Natural killer cell treated with Interleukin-12 subunit alpha and Interleukin-12 subunit beta and Interleukin-15 and Interleukin-18, amount 100 ng/mL, for 72 hours (primary cell): ENCODE measurements at regions not wholly inside any gene's neighbourhood (a gene's known extent, or its start where the extent isn't known, plus 50 kb on each side); places are given as distances from the start of the nearest gene placed in this dataset.

ENCODE experiments used
- ATAC-seq, 2 donors: fragments of 150-1000 bp; cut with Tn5 transposase in 1 of 2; sonication (Bioruptor Pico), chemical (Tn5 transposase) in 1 of 2; 2 replicates each; pipeline ENCODE4 v1.10.0; 2021
- DNase-seq: peaks from one replicate; pipeline ENCODE4 v3.0.0; 2022; ENCODE audit warnings: low spot score
- H3K27ac Mint-ChIP-seq, 2 donors: 1 replicate in 1 of 2; 2 replicates in 1 of 2; pipeline ENCODE4 v1.8.0; 2022; ENCODE audit warnings: mixed read lengths in 2 of 2, mild to moderate bottlenecking in 1 of 2, moderate library complexity in 1 of 2
- H3K27me3 Mint-ChIP-seq, 2 donors: 1 replicate in 1 of 2; 2 replicates in 1 of 2; pipeline ENCODE4 v1.8.0; 2022; ENCODE audit warnings: mixed read lengths in 2 of 2
- H3K36me3 Mint-ChIP-seq: one replicate; pipeline ENCODE4 v1.8.0; 2022; ENCODE audit warnings: mixed read lengths
- H3K4me1 Mint-ChIP-seq, 2 donors: 1 replicate in 1 of 2; 2 replicates in 1 of 2; pipeline ENCODE4 v1.8.0; 2022; ENCODE audit warnings: low read depth in 2 of 2, mixed read lengths in 2 of 2, mild to moderate bottlenecking in 1 of 2
- H3K4me3 Mint-ChIP-seq: one replicate; pipeline ENCODE4 v1.8.0; 2022; ENCODE audit warnings: mixed read lengths
- H3K9me3 Mint-ChIP-seq: 2 replicates; pipeline ENCODE4 v1.8.0; 2022; ENCODE audit warnings: mixed read lengths

DNA sequence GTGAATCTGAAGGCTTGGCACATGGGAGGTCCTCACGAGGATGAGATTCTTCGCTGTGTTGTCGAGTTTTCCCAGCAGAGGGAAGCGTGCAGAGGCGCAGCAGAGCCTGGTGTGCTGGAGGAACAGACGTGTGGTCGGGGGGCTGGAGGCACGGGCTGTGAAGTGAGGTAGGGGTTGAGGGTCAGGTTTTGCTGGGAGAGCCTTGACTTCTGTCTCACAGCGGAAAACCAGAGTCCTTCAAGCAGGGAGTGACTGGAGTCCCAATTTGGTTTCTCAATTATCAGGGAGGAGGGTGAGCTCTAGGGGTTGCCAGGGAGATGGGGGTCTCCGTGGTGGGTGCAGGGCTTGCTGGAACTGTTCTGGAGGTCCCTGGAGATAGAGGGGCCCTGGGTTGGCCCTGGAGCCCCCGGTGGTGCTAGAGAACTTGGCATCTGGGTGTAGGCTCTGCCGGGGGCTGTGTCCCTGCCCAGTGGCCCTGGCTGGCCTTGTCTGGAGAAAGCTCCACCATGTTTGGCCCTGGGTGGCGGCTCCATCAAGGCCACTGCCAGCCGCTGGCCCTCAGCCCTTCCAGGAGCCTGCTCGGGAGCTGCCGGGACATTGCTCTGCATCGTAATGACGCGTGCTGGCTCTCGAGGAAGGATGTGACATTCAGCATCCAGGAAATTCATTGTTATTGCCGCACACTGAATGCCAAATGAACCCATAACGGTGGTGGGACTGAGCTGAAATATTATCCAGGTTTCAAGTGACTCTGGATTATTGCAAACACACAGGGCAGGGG is 215.7 kb downstream of the KIF26A start:
- Mint-ChIP-seq H3K4me3 (no peak overlapping the region), H3K36me3 (no peaks in the 10 kb centered on the region), H3K9me3 (no peaks in the 10 kb centered on the region), H3K27ac (no peak overlapping the region), H3K4me1 (no peaks in the 10 kb centered on the region), H3K27me3 (peaks cover 3 to 6% of the 10 kb centered on the region in 2 donors)
- ATAC-seq: no peak
- no peak for DNase-seq

DNA sequence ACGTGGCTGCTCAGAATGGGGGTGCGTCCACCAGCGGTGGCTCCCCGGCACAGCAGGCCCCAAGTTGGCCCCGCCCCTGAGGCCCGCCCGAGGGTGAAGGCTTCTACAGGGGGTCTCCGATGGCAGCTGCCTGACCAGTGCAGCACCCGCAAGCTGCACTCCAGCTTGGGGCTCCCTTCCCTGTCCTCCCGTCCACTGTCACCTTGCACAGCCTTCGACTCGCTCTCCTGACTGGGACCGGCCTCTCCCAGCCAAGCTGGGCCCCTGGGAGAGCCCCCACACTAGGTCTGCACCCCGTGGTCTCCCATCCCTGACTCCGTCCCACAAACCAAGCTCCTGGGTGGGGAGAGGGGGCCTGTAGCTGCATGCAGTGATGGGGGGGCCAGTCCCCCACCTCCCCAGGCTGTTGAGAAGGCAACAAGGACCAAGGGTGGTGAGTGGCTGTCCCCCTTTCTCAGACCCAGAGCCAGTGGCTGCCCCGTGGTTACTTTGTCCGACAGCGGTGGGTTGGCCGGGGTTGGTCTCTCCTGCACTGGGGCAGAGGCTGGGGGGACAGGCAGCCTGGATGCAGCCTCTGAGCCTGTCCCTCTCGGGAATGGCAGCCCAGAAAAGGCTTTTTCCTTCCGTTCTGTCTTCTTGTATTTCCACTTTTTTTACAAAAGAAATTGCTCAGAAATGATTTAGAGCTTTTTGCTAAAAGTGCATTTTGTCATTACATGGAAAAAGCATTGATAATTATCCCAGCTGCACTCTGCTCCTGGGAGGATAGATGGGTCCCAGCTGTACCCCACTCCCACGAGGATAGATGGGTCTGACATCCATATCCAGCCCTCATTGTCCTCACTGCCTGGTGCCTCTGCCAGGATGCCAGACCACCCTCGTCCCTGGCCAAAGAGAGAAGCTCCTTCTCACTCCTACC is 217.0 kb downstream of the KIF26A start:
- peak in 1 of 2 donors; percentile 21 for ATAC-seq
- Mint-ChIP-seq H3K4me3 (no peak overlapping the region), H3K4me1 (no peaks in the 10 kb centered on the region), H3K9me3 (no peaks in the 10 kb centered on the region), H3K36me3 (no peaks in the 10 kb centered on the region), H3K27me3 (peaks cover 3 to 6% of the 10 kb centered on the region in 2 donors), H3K27ac (no peak overlapping the region)
- no peak for DNase-seq

GRCh38 chr14:104356020-104356737 is 217.8 kb downstream of the KIF26A start:
- Mint-ChIP-seq H3K4me3 (no peak overlapping the region), H3K36me3 (no peaks in the 10 kb centered on the region)
- DNase-seq: no peak

DNA sequence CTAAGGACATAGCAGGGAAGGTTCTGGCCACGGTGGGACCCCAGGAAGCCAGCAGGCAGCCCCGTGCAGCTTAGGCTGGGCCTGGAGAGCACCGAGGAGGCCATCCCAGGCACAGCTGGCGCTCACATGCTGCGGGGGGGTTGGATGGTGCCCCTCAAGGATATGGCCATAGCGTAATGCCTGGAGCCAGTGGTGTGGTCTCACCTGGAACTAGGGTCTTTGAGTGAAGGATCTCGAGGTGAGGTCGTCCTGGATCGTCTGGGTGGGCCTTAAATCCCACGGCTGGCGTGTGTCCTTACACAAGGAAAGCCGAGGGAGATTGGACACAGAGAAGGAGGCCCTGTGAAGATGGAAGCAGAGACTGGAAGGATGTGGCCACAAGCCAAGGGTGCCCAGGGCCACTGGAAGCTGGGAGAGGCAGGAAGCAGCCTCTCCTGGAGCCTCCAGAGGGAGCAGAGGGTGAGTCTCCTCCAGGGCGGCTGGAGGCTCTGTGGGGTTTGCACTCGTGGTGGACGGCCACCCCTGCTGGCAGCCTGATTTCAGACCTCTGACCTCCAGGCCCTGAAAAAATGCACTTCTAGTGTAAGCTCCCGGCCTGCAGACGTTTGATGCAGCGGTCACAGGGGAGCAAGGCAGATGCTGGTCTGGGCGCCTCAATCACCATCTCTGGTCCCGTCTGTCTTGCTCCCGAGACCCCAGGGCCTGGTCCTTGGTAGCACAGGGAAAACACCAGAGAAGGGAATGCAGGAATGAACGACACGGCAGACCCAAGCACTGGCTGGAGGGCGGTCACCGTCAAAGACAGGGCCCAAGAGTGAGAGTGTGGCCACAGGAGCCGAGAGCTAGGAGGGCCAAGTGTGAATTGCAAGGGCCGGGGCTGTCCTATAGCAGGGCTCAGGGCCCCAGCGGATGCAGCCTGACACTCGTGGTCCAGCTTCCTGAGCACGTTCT is 218.6 kb downstream of the KIF26A start:
- H3K36me3 Mint-ChIP-seq: no peaks in the 10 kb centered on the region
- no peak for ATAC-seq
- no peak for DNase-seq

More at GRCh38 chr14:104356020-104356737, 217.8 kb downstream of the KIF26A start:
- H3K27ac Mint-ChIP-seq: no peak overlapping the region
- H3K9me3 Mint-ChIP-seq: no peaks in the 10 kb centered on the region
- ATAC-seq: no peak
- peaks cover 3 to 6% of the 10 kb centered on the region in 2 donors for H3K27me3 Mint-ChIP-seq
- no peaks in the 10 kb centered on the region for H3K4me1 Mint-ChIP-seq

DNA sequence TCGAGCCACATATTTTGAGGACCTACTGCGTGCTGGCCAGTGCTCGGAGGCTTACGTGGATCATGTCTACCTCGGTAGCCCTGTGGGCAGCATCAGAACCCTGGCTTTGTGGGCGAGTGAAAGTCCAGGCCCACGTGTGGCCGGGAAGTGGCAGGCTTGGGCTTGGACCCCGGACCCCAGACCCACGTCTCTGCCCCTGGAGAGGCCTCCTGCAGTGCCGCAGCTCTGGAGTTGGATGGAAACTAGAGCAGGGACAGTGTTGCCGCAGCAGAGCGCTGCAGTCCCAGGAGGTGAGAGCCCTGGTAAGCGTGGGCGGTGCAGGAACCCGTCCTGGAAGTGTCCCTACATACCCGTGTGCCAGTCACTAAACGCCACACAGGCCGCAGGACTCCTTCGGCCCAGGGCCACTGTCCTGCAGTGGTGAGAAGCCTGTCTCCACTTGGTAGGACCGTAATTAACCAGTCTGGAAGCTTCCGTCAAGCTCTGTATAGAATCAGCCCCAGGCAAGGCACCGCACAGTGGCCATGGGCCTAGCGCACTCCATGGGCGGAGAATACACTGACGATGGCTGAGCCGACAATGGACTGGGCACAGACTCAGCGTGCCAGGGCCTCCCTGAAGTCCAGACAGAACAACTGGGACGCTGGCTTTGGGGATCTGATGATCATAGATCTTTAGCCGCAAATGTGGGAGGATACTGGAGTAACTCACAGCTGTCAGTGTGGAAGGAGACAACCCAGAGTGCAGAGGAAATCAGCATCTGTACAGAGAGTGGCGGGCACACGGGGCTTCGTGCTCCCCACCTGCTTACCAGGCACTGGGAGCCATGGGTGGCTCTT is 219.5 kb downstream of the KIF26A start:
- Mint-ChIP-seq H3K27me3 (no peaks in the 10 kb centered on the region), H3K4me1 (no peaks in the 10 kb centered on the region), H3K9me3 (no peaks in the 10 kb centered on the region), H3K36me3 (no peaks in the 10 kb centered on the region), H3K4me3 (no peak overlapping the region), H3K27ac (no peak overlapping the region)
- DNase-seq: no peak
- ATAC-seq: no peak

More for the DNA sequence above, 218.6 kb downstream of the KIF26A start:
- no peak overlapping the region for H3K4me3 Mint-ChIP-seq
- no peak overlapping the region for H3K27ac Mint-ChIP-seq
- peaks cover 3 to 6% of the 10 kb centered on the region in 2 donors for H3K27me3 Mint-ChIP-seq
- H3K4me1 Mint-ChIP-seq: no peaks in the 10 kb centered on the region
- H3K9me3 Mint-ChIP-seq: no peaks in the 10 kb centered on the region

GRCh38 chr14:104358528-104359300 is 220.3 kb downstream of the KIF26A start:
- ATAC-seq: no peak
- no peaks in the 10 kb centered on the region for H3K27me3 Mint-ChIP-seq
- DNase-seq: no peak
- H3K4me3 Mint-ChIP-seq: no peak overlapping the region
- no peak overlapping the region for H3K27ac Mint-ChIP-seq
- H3K36me3 Mint-ChIP-seq: no peaks in the 10 kb centered on the region
- no peaks in the 10 kb centered on the region for H3K9me3 Mint-ChIP-seq
- no peaks in the 10 kb centered on the region for H3K4me1 Mint-ChIP-seq

DNA sequence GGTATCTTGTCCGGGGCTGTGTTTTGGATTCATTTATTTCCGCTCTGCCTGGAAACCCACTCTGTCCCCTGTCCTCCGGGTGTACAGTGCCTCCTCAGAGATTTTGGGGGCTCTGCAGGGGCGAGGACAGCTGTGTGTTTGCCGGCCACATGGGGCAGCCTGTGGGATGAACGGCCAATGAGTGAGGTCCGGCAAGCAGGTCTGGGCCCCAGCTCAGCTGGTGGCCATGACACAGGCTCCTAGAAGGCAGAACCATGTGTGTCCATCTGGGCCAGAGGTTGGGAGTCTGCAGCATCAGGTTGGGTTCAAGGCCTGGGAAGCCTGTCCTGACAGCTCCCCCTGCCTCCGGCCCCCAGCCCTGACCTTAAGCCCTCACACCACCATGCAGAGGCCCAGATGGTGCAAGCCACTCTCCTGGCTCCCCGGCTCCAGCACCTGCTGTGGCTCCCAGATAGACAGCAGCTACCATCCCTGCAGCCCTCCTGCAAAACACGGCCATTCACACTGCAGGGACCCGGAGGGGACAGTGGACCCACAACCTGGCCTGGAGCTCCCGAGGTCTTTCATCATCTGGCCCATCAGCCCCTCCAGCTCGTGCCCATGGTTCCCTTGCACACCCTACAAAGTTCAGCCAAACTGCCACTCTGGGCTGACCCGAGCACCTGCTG is 220.1 kb upstream of the C14orf180 start:
- Mint-ChIP-seq H3K36me3 (no peaks in the 10 kb centered on the region), H3K4me1 (no peaks in the 10 kb centered on the region), H3K9me3 (no peaks in the 10 kb centered on the region), H3K27me3 (no peaks in the 10 kb centered on the region), H3K4me3 (no peak overlapping the region), H3K27ac (no peak overlapping the region)
- no peak for DNase-seq
- no peak for ATAC-seq

- DNase-seq (no peak), ATAC-seq (no peak)
- H3K4me1 Mint-ChIP-seq: no peaks in the 10 kb centered on the region
- no peak overlapping the region for H3K27ac Mint-ChIP-seq
- no peak overlapping the region for H3K4me3 Mint-ChIP-seq
- H3K27me3 Mint-ChIP-seq: no peaks in the 10 kb centered on the region
- H3K36me3 Mint-ChIP-seq: no peaks in the 10 kb centered on the region
- H3K9me3 Mint-ChIP-seq: no peaks in the 10 kb centered on the region
These were observed 219.6 kb upstream of the C14orf180 start for GRCh38 chr14:104359969-104360442.

DNA sequence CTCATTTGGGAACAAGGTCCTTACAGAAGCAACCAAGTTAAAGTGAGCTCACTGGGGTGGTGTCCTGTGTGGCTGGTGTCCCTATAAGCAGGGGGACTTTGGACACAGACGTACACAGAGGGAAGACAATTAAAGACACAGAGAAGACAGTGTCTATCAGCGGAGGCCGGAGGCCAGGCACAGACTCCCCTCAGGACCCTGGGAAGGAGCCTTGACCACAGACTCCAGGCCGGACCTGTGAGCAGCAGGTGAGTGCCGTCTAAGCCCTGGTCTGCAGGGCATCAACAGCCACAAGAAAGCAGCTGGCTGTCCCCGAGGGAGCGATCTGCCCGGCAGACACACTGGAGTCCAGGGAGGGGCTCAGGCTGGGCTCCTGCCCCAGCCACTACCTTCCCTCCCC is 219.1 kb upstream of the C14orf180 start:
- ATAC-seq (no peak), DNase-seq (no peak)
- Mint-ChIP-seq H3K36me3 (no peaks in the 10 kb centered on the region), H3K4me3 (no peak overlapping the region), H3K4me1 (no peaks in the 10 kb centered on the region), H3K27ac (no peak overlapping the region), H3K9me3 (no peaks in the 10 kb centered on the region), H3K27me3 (no peaks in the 10 kb centered on the region)

DNA sequence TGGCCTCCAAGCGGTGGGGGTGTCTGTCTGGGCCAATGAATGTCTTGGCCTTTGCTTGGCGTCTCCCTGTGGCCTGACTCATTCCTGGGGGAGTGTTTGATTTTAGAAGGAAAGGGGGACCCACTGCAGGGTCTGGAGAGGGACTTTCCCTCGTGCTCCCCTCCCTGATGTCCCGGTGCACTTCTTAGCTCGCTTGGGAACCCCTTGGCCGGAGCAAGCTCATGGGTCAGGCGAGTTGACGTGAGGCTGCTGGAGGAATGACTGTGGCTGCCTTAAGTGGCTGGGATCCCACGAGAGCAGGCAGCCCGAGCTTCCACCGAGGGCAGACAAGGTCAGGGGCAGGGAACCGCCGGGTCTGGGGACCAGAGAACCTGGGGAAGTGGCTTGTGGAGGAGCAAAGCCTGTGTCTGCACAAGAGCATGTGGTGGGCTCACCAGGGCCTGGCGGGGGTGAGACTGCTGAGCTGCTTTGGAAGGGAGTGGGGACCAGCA is 218.4 kb upstream of the C14orf180 start:
- H3K27ac Mint-ChIP-seq: no peak overlapping the region
- H3K4me3 Mint-ChIP-seq: no peak overlapping the region
- no peaks in the 10 kb centered on the region for H3K9me3 Mint-ChIP-seq
- ATAC-seq (no peak), DNase-seq (no peak)
- no peaks in the 10 kb centered on the region for H3K4me1 Mint-ChIP-seq
- H3K36me3 Mint-ChIP-seq: no peaks in the 10 kb centered on the region
- no peaks in the 10 kb centered on the region for H3K27me3 Mint-ChIP-seq

DNA sequence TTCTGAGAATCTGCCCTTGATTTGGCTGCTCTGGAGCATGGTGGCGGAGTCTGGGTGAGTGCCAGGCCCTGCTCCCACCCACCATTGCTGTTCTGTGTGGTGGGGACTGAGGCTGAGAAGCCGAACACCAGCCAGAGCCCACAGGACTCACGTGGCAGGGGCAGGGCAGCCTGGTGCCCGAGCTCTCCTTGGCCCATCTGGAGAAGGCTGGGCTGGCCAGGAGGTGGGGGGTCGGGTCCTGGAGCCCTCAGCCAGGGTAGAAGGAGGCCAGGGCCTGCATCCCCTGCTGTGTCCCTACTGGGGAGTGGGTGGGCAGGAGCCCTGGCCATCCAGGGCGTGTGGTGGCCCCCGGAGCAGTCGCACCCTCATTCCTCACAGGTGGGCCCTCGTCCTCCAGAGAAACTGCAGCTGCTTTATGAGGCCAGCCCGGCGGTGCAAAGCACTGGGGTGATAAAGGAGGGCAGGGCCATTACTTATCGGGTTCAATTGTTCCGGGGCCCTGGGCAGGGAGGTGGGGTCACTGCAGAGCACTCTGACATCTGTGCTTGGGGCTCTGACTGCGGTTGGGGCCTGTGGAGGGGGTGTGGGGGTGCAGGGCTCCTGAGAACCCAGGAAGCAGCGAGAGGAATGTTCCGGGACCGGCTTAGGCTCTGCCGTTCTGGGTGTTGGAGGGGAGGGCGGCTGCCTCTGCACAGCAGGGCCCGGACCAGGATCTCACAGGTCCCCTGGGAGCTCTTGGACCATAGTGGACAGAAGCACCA is 217.5 kb upstream of the C14orf180 start:
- no peak for DNase-seq
- ATAC-seq: no peak
- H3K4me3 Mint-ChIP-seq: no peak overlapping the region
- no peaks in the 10 kb centered on the region for H3K4me1 Mint-ChIP-seq
- no peak overlapping the region for H3K27ac Mint-ChIP-seq
- no peaks in the 10 kb centered on the region for H3K9me3 Mint-ChIP-seq
- H3K27me3 Mint-ChIP-seq: no peaks in the 10 kb centered on the region
- H3K36me3 Mint-ChIP-seq: no peaks in the 10 kb centered on the region
